Stomach (tissue), 8 donors: ENCODE measurements at regions not wholly inside any gene's neighbourhood (a gene's known extent, or its start where the extent isn't known, plus 50 kb on each side); places are given as distances from the start of the nearest gene placed in this dataset.
"Not testable (repeated sequence)": the region's sequence is repeated elsewhere in the genome, so short reads cannot be mapped to it uniquely, and the experiment has no call there.

ENCODE experiments used
- DNase-seq, 2 donors: peaks; one replicate each; pipeline versions ENCODE4 v3.0.0 to v3.0.0-alpha.2; 2013 to 2019
- H3K27ac ChIP-seq, 5 donors: fragments of 200-600 bp in 4 of 5; sonication (generic) in 4 of 5; one replicate each; pipeline ENCODE4 v1.5.1; 2013 to 2019; ENCODE audit warnings: mild to moderate bottlenecking in 1 of 5, moderate library complexity in 1 of 5
- H3K27me3 ChIP-seq, 3 donors: fragments of 200-600 bp; sonication (generic); one replicate each; pipeline ENCODE4 v1.5.1; 2017 to 2019; ENCODE audit warnings: mixed run types in 1 of 3
- H3K36me3 ChIP-seq, 4 donors: fragments of 200-600 bp; sonication (generic); 1 replicate in 3 of 4; 2 replicates in 1 of 4; pipeline ENCODE4 v1.5.1; 2016 to 2019
- H3K4me1 ChIP-seq, 4 donors: fragments of 200-600 bp; sonication (generic); one replicate each; pipeline ENCODE4 v1.5.1; 2016 to 2019
- H3K4me3 ChIP-seq, 4 donors: fragments of 200-600 bp; sonication (generic) in 3 of 4; one replicate each; pipeline ENCODE4 v1.5.1; 2016 to 2019; ENCODE audit warnings: mild to moderate bottlenecking in 1 of 4
- H3K9me3 ChIP-seq, 4 donors: fragments of 200-600 bp; sonication (generic); one replicate each; pipeline ENCODE4 v1.5.1; 2016 to 2019
- EP300 ChIP-seq: sonication (generic); formaldehyde crosslinking; IDR thresholded peaks from one replicate; pipeline ENCODE4 v1.6.1; 2017; ENCODE audit warnings: antibody characterized with exemption
- POLR2A ChIP-seq, 4 donors: fragments of 450-650 bp; IDR thresholded peaks; one replicate each; pipeline ENCODE4 v1.6.1; 2016; ENCODE audit warnings: antibody characterized with exemption in 4 of 4, control low read depth in 2 of 4, mild to moderate bottlenecking in 1 of 4, moderate library complexity in 1 of 4
- POLR2AphosphoS5 ChIP-seq, 3 donors: sonication (generic); formaldehyde crosslinking; IDR thresholded peaks; one replicate each; pipeline ENCODE4 v1.6.1; 2016; ENCODE audit warnings: antibody characterized with exemption in 3 of 3
- WGBS, 5 donors: extraction: QIAGEN DNeasy Blood & Tissue Kit in 3 of 5; methylation state at CpG; one replicate each; pipeline versions ENCODE4 v1.1.5 to v1.1.7; 2013 to 2018; 5-methylcytosine and 5-hydroxymethylcytosine counted together
- intact Hi-C: fragments of 100-400 bp; cut with DNase I; formaldehyde crosslinking; loops from one replicate; pipeline ENCODE4 v1.15.1; 2023; ENCODE audit warnings: low total_unique reads
- TF ChIP-seq, protein P1 (sequence below), 7 experiments: fragments of 450-650 bp in 4 of 7; fragments of 200-600 bp in 3 of 7; sonication (generic) in 3 of 7; IDR thresholded peaks; one replicate each; pipeline ENCODE4 v1.5.1; 2016 to 2019; ENCODE audit warnings: antibody characterized with exemption in 7 of 7, control low read depth in 2 of 7, mild to moderate bottlenecking in 1 of 7
- donor health status: healthy with polysubstance abuse.
- donor health status: Bipolar disorder and iron deficiency.
- donor health status: healthy.

DNA sequence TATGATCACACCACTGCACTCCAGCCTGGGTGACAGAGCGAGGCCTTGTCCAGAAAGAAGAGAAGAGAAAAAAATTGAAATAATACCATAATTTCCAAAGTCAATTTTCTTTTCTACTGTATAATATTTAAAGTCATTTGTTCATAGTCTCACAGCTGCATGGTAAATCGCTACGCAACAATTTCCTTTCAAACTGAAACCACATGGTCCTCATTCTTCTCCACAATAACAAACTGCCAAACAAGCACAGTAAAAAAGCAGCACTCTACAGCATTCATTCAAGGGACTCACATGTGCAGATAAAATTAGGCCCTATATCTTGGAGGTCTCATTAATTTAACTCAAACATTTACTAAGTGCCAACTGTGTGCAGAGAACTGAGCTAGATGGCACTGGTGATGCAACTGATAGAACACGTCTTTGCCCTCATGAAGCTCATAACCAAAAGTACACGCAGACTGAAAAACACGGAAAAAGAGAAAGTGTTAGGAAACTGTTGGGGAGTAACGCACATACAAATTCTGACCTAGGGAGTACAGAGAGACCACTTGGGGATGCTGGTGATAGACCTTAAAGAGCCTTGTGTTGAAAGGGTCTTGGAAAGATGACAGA is 68.4 kb upstream of the SRRM3 start:
- no peaks in the 10 kb centered on the region for H3K9me3 ChIP-seq
- intact Hi-C loops: no loop called here
- 72 to 82% (median 81%) methylated on average over 7 of the region's 7 CpGs for WGBS, 5 donors
- H3K27me3 ChIP-seq: peaks cover 0 to 27% (median 0%) of the 10 kb centered on the region in 3 donors
- no peak overlapping the region for H3K27ac ChIP-seq
- no peaks in the 10 kb centered on the region for H3K4me1 ChIP-seq
- H3K36me3 ChIP-seq: no peaks in the 10 kb centered on the region
- no peak overlapping the region for H3K4me3 ChIP-seq
- TF ChIP-seq, protein P1, sequence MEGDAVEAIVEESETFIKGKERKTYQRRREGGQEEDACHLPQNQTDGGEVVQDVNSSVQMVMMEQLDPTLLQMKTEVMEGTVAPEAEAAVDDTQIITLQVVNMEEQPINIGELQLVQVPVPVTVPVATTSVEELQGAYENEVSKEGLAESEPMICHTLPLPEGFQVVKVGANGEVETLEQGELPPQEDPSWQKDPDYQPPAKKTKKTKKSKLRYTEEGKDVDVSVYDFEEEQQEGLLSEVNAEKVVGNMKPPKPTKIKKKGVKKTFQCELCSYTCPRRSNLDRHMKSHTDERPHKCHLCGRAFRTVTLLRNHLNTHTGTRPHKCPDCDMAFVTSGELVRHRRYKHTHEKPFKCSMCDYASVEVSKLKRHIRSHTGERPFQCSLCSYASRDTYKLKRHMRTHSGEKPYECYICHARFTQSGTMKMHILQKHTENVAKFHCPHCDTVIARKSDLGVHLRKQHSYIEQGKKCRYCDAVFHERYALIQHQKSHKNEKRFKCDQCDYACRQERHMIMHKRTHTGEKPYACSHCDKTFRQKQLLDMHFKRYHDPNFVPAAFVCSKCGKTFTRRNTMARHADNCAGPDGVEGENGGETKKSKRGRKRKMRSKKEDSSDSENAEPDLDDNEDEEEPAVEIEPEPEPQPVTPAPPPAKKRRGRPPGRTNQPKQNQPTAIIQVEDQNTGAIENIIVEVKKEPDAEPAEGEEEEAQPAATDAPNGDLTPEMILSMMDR (IDR thresholded peaks at IDR 0.05): no peak
- TF ChIP-seq POLR2A (IDR thresholded peaks at IDR 0.05) (no peak), POLR2AphosphoS5 (IDR thresholded peaks at IDR 0.05) (no peak), EP300 (no peak)
- no peak for DNase-seq

DNA sequence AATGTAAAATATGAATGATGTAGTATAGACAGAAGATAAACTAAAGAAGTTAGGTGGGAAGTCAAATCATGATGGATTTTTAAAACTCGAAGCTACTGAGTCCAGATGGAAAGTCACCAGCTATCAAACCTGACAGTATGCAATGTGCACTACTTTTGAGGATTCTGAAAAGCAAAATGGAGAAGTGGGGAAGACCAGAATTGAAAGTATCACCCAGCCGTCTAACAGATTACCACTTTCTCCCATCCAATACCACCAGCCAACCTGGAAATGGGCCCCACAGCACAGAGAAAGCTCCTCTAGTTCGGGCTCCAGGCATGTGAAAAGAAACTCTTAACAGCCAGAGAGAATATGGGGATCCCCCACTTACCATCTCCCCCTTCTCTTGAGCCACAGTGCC is 67.9 kb upstream of the SRRM3 start:
- no peak for DNase-seq
- Histone ChIP-seq H3K36me3 (no peaks in the 10 kb centered on the region), H3K27me3 (peaks cover 0 to 27% (median 0%) of the 10 kb centered on the region in 3 donors), H3K27ac (no peak overlapping the region), H3K9me3 (no peaks in the 10 kb centered on the region), H3K4me1 (no peaks in the 10 kb centered on the region), H3K4me3 (no peak overlapping the region)
- intact Hi-C loops: no loop called here
- TF ChIP-seq, protein P1 (IDR thresholded peaks at IDR 0.05): no peak
- WGBS, 5 donors: 41 to 63% (median 48%) methylated on average over 3 of the region's 3 CpGs

DNA sequence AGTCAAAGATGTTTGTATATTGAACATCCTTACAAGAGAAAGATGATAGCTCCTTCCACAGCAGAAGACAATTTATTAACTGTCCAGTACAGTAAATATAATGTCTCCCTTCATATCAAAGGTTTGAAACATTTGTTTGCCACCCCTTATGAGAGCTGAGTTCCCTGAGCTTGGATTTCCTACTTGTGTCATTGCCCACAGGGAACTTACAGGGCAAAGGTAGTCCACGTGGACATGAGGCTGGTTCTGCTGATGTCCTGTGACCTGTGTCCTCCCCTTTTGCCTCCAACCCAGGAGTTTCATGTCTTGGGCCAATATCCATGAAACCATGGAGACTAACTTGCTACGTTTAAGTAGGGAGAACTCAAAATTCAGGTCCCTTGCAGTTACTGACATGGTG is 66.4 kb upstream of the SRRM3 start:
- H3K9me3 ChIP-seq, H3K4me1 ChIP-seq, DNase-seq, intact Hi-C loops, H3K4me3 ChIP-seq, H3K27ac ChIP-seq, H3K36me3 ChIP-seq: not testable (repeated sequence)
- H3K27me3 ChIP-seq: peaks cover 0 to 27% (median 0%) of the 10 kb centered on the region in 3 donors
- WGBS, 5 donors: 44 to 62% (median 47%) methylated on average over 2 of the region's 2 CpGs

DNA sequence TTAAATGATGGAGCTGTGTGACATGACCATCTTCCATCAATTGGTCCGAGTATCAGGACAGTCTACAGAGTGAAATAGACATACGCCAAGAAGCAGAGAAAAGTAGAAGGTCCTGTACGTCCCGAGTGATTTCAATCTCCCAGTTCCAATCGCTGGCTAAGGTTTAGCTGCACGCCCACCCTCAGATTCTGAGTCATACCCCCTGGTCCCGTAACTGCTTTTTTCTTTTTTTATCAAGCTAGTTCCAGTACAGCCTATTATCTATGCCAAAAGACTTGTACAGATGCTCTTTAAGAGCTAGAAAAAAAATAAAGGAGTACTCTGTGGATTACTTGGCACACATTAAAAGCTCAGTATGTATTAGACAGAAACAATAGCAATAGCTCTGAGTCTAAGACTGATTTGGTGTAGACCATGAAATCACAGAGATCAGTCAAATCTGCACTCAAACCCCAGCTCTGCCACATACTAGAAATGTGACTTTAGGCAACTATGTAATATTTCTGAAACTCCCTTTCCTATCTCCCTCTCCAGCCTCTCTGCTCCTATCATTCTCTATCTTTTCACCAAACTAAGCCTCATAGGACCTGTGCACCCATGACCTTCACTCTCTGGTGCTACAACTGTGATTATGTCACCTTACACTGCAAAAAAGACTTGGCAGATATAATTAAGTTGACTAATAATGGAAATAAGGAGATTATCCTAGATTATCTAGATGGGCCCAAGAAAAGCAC is 63.0 kb upstream of the SRRM3 start:
- 59 to 75% (median 70%) methylated on average over 7 of the region's 7 CpGs for WGBS, 5 donors
- H3K9me3 ChIP-seq: not testable (repeated sequence)

DNA sequence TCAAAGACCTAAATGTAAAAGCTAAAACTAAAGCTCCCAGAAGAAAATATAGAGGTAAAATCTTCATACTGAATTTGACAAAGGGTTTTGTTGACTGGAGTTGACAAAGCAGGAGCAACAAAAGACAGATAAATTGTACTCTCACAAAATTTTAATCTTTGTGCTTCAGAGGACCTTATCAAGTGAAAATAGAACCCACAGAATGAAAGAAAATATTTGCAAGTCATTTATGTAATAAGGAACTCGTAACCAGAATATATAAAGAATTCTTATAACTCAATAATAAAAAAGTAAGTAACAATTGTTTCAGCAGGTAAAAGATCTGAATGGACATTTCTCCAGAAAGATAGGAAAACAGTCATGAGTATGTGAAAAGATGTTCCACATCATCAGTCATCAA is 62.0 kb upstream of the SRRM3 start:
- 61 to 88% (median 67%) methylated on average over 1 of the region's 1 CpG for WGBS, 5 donors

More for the DNA sequence above, 63.0 kb upstream of the SRRM3 start:
- H3K36me3 ChIP-seq, H3K4me1 ChIP-seq, H3K27ac ChIP-seq, intact Hi-C loops, H3K4me3 ChIP-seq, DNase-seq: not testable (repeated sequence)
- H3K27me3 ChIP-seq: peaks cover 0 to 19% (median 0%) of the 10 kb centered on the region in 3 donors

DNA sequence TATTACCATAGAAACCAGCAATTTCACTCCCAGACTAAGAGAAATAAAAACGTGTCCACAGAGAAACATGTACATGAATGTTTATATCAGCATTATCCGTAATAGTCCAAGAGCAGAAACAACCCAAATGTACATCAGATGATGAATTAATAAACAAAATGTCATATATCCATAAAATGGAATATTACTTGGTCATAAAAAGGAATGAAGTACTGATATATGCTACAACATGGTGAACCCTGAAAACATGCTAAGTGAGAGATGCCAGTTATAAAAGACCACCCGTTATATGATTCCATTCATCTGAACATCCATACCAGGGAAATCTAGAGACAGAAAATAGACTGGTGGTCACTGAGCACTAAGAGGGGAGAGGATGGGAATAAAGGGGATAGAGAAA is 61.4 kb upstream of the SRRM3 start:
- H3K9me3 ChIP-seq, H3K27me3 ChIP-seq, H3K4me1 ChIP-seq, intact Hi-C loops, H3K4me3 ChIP-seq, DNase-seq, H3K27ac ChIP-seq, H3K36me3 ChIP-seq: not testable (repeated sequence)
- WGBS, 5 donors: 66 to 74% (median 71%) methylated on average over 3 of the region's 3 CpGs

More for the DNA sequence above, 62.0 kb upstream of the SRRM3 start:
- no peak for DNase-seq
- no peak overlapping the region for H3K4me3 ChIP-seq
- H3K27ac ChIP-seq: no peak overlapping the region
- peaks cover 0 to 10% (median 0%) of the 10 kb centered on the region in 3 donors for H3K27me3 ChIP-seq
- TF ChIP-seq, protein P1 (IDR thresholded peaks at IDR 0.05): no peak
- TF ChIP-seq POLR2A (IDR thresholded peaks at IDR 0.05): no peak
- no peak for TF ChIP-seq EP300
- TF ChIP-seq POLR2AphosphoS5 (IDR thresholded peaks at IDR 0.05): no peak
- H3K4me1 ChIP-seq: no peaks in the 10 kb centered on the region
- no peaks in the 10 kb centered on the region for H3K36me3 ChIP-seq
- no peaks in the 10 kb centered on the region for H3K9me3 ChIP-seq
- intact Hi-C loops: no loop called here
